ENCODE measurements at regions not wholly inside any gene's neighbourhood (a gene's known extent, or its start where the extent isn't known, plus 50 kb on each side); places are given as distances from the start of the nearest gene placed in this dataset.

- ChIA-PET CTCF (interaction anchor here (0.6 kb wide), 1 partner anchor 595 kb away, joined by 4 read pairs; no protein-coding TSS in a partner anchor), POLR2A (no interaction called here)
These were observed 753.8 kb upstream of the FOXG1 start for GRCh38 chr14:28012629-28013415.

GRCh38 chr14:28020112-28020511 is 746.5 kb upstream of the FOXG1 start:
- CTCF ChIA-PET, result no interaction called here
- TF ChIP-seq ARNT (IDR thresholded peaks at IDR 0.05) (no peak), ZNF384 (IDR thresholded peaks at IDR 0.05) (no peak), CTBP1 (IDR thresholded peaks at IDR 0.05; ENCODE audit: borderline replicate concordance) (no peak), HDGF (IDR thresholded peaks at IDR 0.05; ENCODE audit: borderline replicate concordance) (no peak), ELF4 (IDR thresholded peaks at IDR 0.05) (no peak), FOXK2 (IDR thresholded peaks at IDR 0.05) (no peak), NFRKB (IDR thresholded peaks at IDR 0.05) (no peak), L3MBTL2 (conservative IDR thresholded peaks at IDR 0.05) (no peak), BHLHE40 (IDR thresholded peaks at IDR 0.05; ENCODE audit: borderline replicate concordance) (no peak), SP1 (IDR thresholded peaks at IDR 0.05) (no peak), FOXM1 (IDR thresholded peaks at IDR 0.05; ENCODE audit: borderline replicate concordance) (no peak)
- TF ChIP-seq, protein P1, sequence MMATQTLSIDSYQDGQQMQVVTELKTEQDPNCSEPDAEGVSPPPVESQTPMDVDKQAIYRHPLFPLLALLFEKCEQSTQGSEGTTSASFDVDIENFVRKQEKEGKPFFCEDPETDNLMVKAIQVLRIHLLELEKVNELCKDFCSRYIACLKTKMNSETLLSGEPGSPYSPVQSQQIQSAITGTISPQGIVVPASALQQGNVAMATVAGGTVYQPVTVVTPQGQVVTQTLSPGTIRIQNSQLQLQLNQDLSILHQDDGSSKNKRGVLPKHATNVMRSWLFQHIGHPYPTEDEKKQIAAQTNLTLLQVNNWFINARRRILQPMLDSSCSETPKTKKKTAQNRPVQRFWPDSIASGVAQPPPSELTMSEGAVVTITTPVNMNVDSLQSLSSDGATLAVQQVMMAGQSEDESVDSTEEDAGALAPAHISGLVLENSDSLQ (IDR thresholded peaks at IDR 0.05), result no peak
- DNase-seq (ENCODE audit: extremely low spot score), result no peak
- POLR2A ChIA-PET, result no interaction called here

More at GRCh38 chr14:28012629-28013415, 753.8 kb upstream of the FOXG1 start:
- TF ChIP-seq ELF4 (IDR thresholded peaks at IDR 0.05) (no peak), BHLHE40 (IDR thresholded peaks at IDR 0.05; ENCODE audit: borderline replicate concordance) (no peak), NFRKB (IDR thresholded peaks at IDR 0.05) (no peak), LEF1 (IDR thresholded peaks at IDR 0.05; ENCODE audit: borderline replicate concordance) (no peak), FOXK2 (IDR thresholded peaks at IDR 0.05) (no peak)
- DNase-seq (ENCODE audit: extremely low spot score), result no peak

GRCh38 chr14:28023853-28024252 is 742.7 kb upstream of the FOXG1 start:
- no peak for DNase-seq (ENCODE audit: extremely low spot score)
- CTCF ChIA-PET, result no interaction called here
- TF ChIP-seq BHLHE40 (IDR thresholded peaks at IDR 0.05; ENCODE audit: borderline replicate concordance), result no peak
- no peak for TF ChIP-seq ELF4 (IDR thresholded peaks at IDR 0.05)
- TF ChIP-seq LEF1 (IDR thresholded peaks at IDR 0.05; ENCODE audit: borderline replicate concordance), result no peak
- no peak for TF ChIP-seq HDGF (IDR thresholded peaks at IDR 0.05; ENCODE audit: borderline replicate concordance)
- TF ChIP-seq SUZ12 (IDR thresholded peaks at IDR 0.05), result no peak
- TF ChIP-seq ZNF384 (IDR thresholded peaks at IDR 0.05), result no peak
- no peak for TF ChIP-seq FOXK2 (IDR thresholded peaks at IDR 0.05)
- TF ChIP-seq FOXM1 (IDR thresholded peaks at IDR 0.05; ENCODE audit: borderline replicate concordance), result no peak
- TF ChIP-seq ARNT (IDR thresholded peaks at IDR 0.05), result no peak
- no peak for TF ChIP-seq CTBP1 (IDR thresholded peaks at IDR 0.05; ENCODE audit: borderline replicate concordance)
- TF ChIP-seq, protein P1 (IDR thresholded peaks at IDR 0.05), result no peak
- POLR2A ChIA-PET, result no interaction called here

GRCh38 chr14:28052251-28052650 is 714.3 kb upstream of the FOXG1 start:
- POLR2A ChIA-PET, result no interaction called here
- CTCF ChIA-PET, result no interaction called here
- TF ChIP-seq LEF1 (IDR thresholded peaks at IDR 0.05; ENCODE audit: borderline replicate concordance), result no peak
- TF ChIP-seq L3MBTL2 (conservative IDR thresholded peaks at IDR 0.05), result no peak
- TF ChIP-seq NFRKB (IDR thresholded peaks at IDR 0.05), result no peak
- no peak for TF ChIP-seq SUZ12 (IDR thresholded peaks at IDR 0.05)
- TF ChIP-seq HDGF (IDR thresholded peaks at IDR 0.05; ENCODE audit: borderline replicate concordance), result no peak
- TF ChIP-seq BHLHE40 (IDR thresholded peaks at IDR 0.05; ENCODE audit: borderline replicate concordance), result no peak
- no peak for TF ChIP-seq ELF4 (IDR thresholded peaks at IDR 0.05)
- no peak for DNase-seq (ENCODE audit: extremely low spot score)

GRCh38 chr14:28055008-28055407 is 711.6 kb upstream of the FOXG1 start:
- TF ChIP-seq, protein P1 (IDR thresholded peaks at IDR 0.05), result no peak
- TF ChIP-seq LEF1 (IDR thresholded peaks at IDR 0.05; ENCODE audit: borderline replicate concordance) (no peak), NFRKB (IDR thresholded peaks at IDR 0.05) (no peak), BHLHE40 (IDR thresholded peaks at IDR 0.05; ENCODE audit: borderline replicate concordance) (no peak), SP1 (IDR thresholded peaks at IDR 0.05) (no peak), FOXM1 (IDR thresholded peaks at IDR 0.05; ENCODE audit: borderline replicate concordance) (no peak), ARNT (IDR thresholded peaks at IDR 0.05) (no peak), CTBP1 (IDR thresholded peaks at IDR 0.05; ENCODE audit: borderline replicate concordance) (no peak), FOXA1 (IDR thresholded peaks at IDR 0.05) (no peak), L3MBTL2 (conservative IDR thresholded peaks at IDR 0.05) (no peak), FOXK2 (IDR thresholded peaks at IDR 0.05) (no peak), ZNF384 (IDR thresholded peaks at IDR 0.05) (no peak), TARDBP (IDR thresholded peaks at IDR 0.05) (no peak), HDGF (IDR thresholded peaks at IDR 0.05; ENCODE audit: borderline replicate concordance) (no peak), SUZ12 (IDR thresholded peaks at IDR 0.05) (no peak), ELF4 (IDR thresholded peaks at IDR 0.05) (no peak)
- no peak for DNase-seq (ENCODE audit: extremely low spot score)
- POLR2A ChIA-PET, result no interaction called here
- CTCF ChIA-PET, result no interaction called here

Measured in HEK293T (cell line).